ENCODE measurements at regions not wholly inside any gene's neighbourhood (a gene's known extent, or its start where the extent isn't known, plus 50 kb on each side); places are given as distances from the start of the nearest gene placed in this dataset.

GRCh38 chr1:8217809-8218208 is 100.1 kb upstream of the SLC45A1 start:
- H3K9me3 ChIP-seq = no peaks in the 10 kb centered on the region
- H3K4me1 ChIP-seq = peaks cover 0 to 19% of the 10 kb centered on the region in 2 donors
- TF ChIP-seq CTCF (IDR thresholded peaks at IDR 0.05) = no peak
- no peaks in the 10 kb centered on the region for H3K36me3 ChIP-seq
- peak overlapping the region in 1 of 2 donors; percentile 26 for H3K27ac ChIP-seq
- H3K4me3 ChIP-seq = peak overlapping the region; percentile 36 to 57
- no peak for DNase-seq (ENCODE audit: low spot score)
- H3K27me3 ChIP-seq = no peaks in the 10 kb centered on the region

DNA sequence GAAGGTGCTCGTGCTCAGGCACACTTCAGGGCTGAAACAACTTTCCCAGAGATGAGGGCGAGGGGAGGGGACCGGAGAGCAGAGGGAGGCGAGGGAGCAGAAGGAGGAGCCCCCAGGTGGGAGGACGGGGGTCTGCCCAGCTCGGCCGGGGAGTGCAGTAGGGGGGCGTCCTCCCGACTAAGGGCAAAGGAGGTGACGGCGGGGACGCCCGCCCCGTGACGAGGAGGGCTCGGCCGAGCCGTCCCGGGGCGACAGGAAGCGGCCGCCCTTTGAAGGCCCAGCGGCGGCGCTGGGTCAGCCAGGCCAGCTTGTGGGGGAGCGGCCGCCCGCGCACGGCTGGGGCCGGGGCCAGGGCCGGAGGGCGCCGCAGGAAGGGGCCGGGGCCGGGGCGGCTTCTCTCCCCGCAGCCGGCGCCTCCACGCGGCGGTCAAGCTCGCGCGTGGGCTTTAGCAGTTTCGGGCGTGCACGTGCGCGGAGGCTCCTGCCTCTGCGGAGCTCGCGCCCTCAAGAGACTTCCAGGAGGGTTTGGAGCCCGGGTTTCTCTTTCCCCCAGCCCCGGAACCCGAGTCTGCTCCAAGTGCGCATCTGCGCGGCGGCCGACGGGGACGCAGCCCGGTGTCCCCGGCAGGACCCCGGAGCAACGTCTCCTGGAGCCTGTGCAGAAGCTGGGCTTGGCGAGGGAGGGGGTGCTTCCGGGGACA is 100.8 kb upstream of the SLC45A1 start:
- H3K4me1 ChIP-seq = peaks cover 0 to 19% of the 10 kb centered on the region in 2 donors
- no peak for TF ChIP-seq CTCF (IDR thresholded peaks at IDR 0.05)
- no peak for DNase-seq (ENCODE audit: low spot score)

GRCh38 chr1:8216005-8216404 is 101.9 kb upstream of the SLC45A1 start:
- Histone ChIP-seq H3K27me3 (no peaks in the 10 kb centered on the region), H3K27ac (no peak overlapping the region), H3K9me3 (no peaks in the 10 kb centered on the region), H3K4me1 (peaks cover 0 to 19% of the 10 kb centered on the region in 2 donors), H3K4me3 (no peak overlapping the region), H3K36me3 (no peaks in the 10 kb centered on the region)
- no peak for DNase-seq (ENCODE audit: low spot score)
- no peak for TF ChIP-seq CTCF (IDR thresholded peaks at IDR 0.05)

More for the DNA sequence above, 100.8 kb upstream of the SLC45A1 start:
- H3K36me3 ChIP-seq = no peaks in the 10 kb centered on the region
- no peaks in the 10 kb centered on the region for H3K27me3 ChIP-seq
- no peaks in the 10 kb centered on the region for H3K9me3 ChIP-seq
- H3K4me3 ChIP-seq = peak overlapping the region; percentile 36 to 57
- H3K27ac ChIP-seq = peak overlapping the region; percentile 26 to 60

DNA sequence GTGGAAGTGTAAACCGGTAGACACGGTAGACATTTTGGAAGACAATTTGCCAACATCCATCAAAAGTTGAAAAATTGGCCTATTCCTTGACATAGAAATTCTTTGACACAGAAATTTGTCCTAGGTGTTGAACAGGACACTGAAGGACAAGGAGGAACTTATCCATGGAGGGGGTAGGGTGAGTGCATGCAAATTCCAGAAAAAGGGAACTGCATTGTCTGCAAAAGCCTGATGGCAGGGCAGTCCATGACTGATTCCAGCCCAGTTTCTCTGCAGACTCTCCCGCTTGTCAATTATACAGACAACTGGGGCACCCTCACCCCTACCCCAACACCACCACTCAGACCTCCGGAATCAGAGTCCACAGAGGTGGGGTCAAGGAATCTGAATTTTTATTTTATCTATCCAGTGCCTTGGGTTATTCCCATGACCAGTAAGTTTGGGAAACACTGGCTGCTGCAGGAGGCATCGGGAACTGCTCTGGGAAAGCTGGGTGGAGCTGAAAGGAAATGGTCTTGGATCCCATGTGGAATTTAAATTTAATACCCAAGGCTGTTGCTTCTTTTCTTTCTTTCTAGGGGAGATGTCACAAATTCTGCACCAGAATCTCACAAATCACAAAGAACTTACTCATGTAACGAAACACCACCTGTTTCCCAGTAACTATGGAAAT is 103.3 kb upstream of the SLC45A1 start:
- Histone ChIP-seq H3K4me3 (no peak overlapping the region), H3K36me3 (no peaks in the 10 kb centered on the region), H3K27me3 (no peaks in the 10 kb centered on the region), H3K9me3 (no peaks in the 10 kb centered on the region), H3K4me1 (peaks cover 0 to 19% of the 10 kb centered on the region in 2 donors), H3K27ac (no peak overlapping the region)
- no peak for TF ChIP-seq CTCF (IDR thresholded peaks at IDR 0.05)
- no peak for DNase-seq (ENCODE audit: low spot score)

GRCh38 chr1:8213676-8214075 is 104.2 kb upstream of the SLC45A1 start:
- peaks cover 0 to 19% of the 10 kb centered on the region in 2 donors for H3K4me1 ChIP-seq
- H3K27me3 ChIP-seq = no peaks in the 10 kb centered on the region
- H3K9me3 ChIP-seq = no peaks in the 10 kb centered on the region
- no peak overlapping the region for H3K27ac ChIP-seq
- TF ChIP-seq CTCF (IDR thresholded peaks at IDR 0.05) = no peak
- H3K4me3 ChIP-seq = no peak overlapping the region
- no peaks in the 10 kb centered on the region for H3K36me3 ChIP-seq
- no peak for DNase-seq (ENCODE audit: low spot score)

Data from right atrium auricular region (tissue), 2 donors.